LNCAP (cell line): ENCODE measurements at regions not wholly inside any gene's neighbourhood (a gene's known extent, or its start where the extent isn't known, plus 50 kb on each side); places are given as distances from the start of the nearest gene placed in this dataset.
A peak's percentile ranks its signal among the peaks of the same experiment; 100 is the strongest.

Experiments
- CTCF ChIP-seq: fragments of 450-650 bp; IDR thresholded peaks from 2 replicates; pipeline ENCODE4 v1.5.1; 2017; ENCODE audit warnings: mild to moderate bottlenecking

- TF ChIP-seq CTCF, result peak; percentile 51
Observed at GRCh38 chr9:85818971-85819370, 77.2 kb upstream of the AGTPBP1 start.

GRCh38 chr9:85824949-85825348 is 83.2 kb upstream of the AGTPBP1 start:
- peak; percentile 22; the same call in 1 of the 2 replicates for TF ChIP-seq CTCF

- no peak for TF ChIP-seq CTCF
Observed at GRCh38 chr9:85858056-85858750, 82.7 kb upstream of the NAA35 start.

- TF ChIP-seq CTCF, result no peak
Observed at GRCh38 chr9:85859765-85860164, 81.2 kb upstream of the NAA35 start.

DNA sequence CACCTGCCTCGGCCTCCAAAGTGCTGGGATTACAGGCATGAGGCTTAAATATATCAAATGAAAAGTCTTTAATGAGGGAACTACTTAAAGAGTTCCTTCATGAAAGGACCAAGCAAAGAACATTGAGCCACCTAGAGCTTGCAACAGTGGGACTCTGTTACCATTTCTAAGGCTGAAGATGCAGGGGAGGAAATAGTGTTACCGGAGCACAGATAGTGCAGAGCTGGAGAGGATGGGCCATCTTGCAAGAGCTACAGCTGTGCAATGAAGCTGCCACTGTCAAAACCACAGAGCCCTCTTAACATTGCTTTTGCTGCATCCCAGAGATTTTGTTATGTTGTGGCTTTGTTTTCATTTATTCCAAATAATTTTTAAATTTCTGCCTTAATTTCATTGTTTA is 77.1 kb upstream of the NAA35 start:
- TF ChIP-seq CTCF, result no peak

- no peak for TF ChIP-seq CTCF
Observed at GRCh38 chr9:85871008-85871407, 69.9 kb upstream of the NAA35 start.

GRCh38 chr9:85872463-85872862 is 68.5 kb upstream of the NAA35 start:
- no peak for TF ChIP-seq CTCF

- TF ChIP-seq CTCF, result no peak
Observed at GRCh38 chr9:85876628-85877027, 64.3 kb upstream of the NAA35 start.
